ENCODE measurements at regions not wholly inside any gene's neighbourhood (a gene's known extent, or its start where the extent isn't known, plus 50 kb on each side); places are given as distances from the start of the nearest gene placed in this dataset.

DNA sequence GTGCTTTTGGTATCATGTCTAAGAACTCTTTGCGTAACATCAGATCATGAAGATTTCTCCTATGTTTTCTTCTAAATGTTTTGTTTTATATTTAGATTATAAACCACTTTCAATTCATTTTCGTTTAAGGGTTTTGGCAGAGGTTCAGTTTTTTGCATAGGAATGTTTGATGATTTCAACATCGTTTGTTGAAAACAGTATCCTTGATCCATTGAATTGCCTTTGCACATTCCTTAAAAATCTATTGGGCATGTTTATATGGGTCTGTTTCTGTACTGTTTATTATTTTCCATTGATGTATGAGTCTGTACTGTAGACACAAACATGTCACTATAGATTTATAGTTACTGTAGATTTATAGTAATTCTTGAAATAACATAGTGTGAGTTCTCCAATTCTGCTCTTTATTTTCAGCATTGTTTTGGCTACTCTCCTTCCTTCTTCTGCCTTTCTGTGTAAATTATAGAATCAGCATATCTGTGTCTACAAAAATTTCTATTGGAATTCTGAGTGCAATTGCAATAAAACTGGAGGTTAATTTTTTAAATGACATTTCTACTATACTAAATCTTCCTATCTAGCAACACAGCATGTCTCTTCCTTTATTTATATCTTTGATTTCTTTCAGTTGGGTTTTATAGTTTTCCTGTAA, 374.0 kb downstream of the SV2B start:
- no peaks in the 10 kb centered on the region for H3K36me3 Mint-ChIP-seq (ENCODE audit: low read depth, unreplicated experiment)
- TF ChIP-seq CTCF (IDR thresholded peaks at IDR 0.05; ENCODE audit: unreplicated experiment): no peak
- H3K9me3 Mint-ChIP-seq (ENCODE audit: unreplicated experiment): no peaks in the 10 kb centered on the region
- H3K4me1 Mint-ChIP-seq (ENCODE audit: unreplicated experiment): peaks cover 9% of the 10 kb centered on the region
- no peak overlapping the region for H3K4me3 Mint-ChIP-seq (ENCODE audit: unreplicated experiment)
- H3K27ac Mint-ChIP-seq (ENCODE audit: unreplicated experiment): no peak overlapping the region
- no peaks in the 10 kb centered on the region for H3K27me3 Mint-ChIP-seq (ENCODE audit: unreplicated experiment)
- no peak for DNase-seq (ENCODE audit: low spot score)

GRCh38 chr15:91476861-91477260, 376.6 kb upstream of the SLCO3A1 start:
- no peaks in the 10 kb centered on the region for H3K27me3 Mint-ChIP-seq (ENCODE audit: unreplicated experiment)

GRCh38 chr15:91478717-91479191, 374.8 kb upstream of the SLCO3A1 start:
- Mint-ChIP-seq H3K27ac (ENCODE audit: unreplicated experiment) (no peak overlapping the region), H3K4me3 (ENCODE audit: unreplicated experiment) (no peak overlapping the region), H3K4me1 (ENCODE audit: unreplicated experiment) (no peaks in the 10 kb centered on the region), H3K9me3 (ENCODE audit: unreplicated experiment) (no peaks in the 10 kb centered on the region), H3K36me3 (ENCODE audit: low read depth, unreplicated experiment) (no peaks in the 10 kb centered on the region), H3K27me3 (ENCODE audit: unreplicated experiment) (no peaks in the 10 kb centered on the region)
- TF ChIP-seq CTCF (IDR thresholded peaks at IDR 0.05; ENCODE audit: unreplicated experiment): no peak
- DNase-seq (ENCODE audit: low spot score): no peak

More at GRCh38 chr15:91476861-91477260, 376.6 kb upstream of the SLCO3A1 start:
- no peak overlapping the region for H3K27ac Mint-ChIP-seq (ENCODE audit: unreplicated experiment)
- no peak overlapping the region for H3K4me3 Mint-ChIP-seq (ENCODE audit: unreplicated experiment)
- H3K9me3 Mint-ChIP-seq (ENCODE audit: unreplicated experiment): no peaks in the 10 kb centered on the region
- no peak for TF ChIP-seq CTCF (IDR thresholded peaks at IDR 0.05; ENCODE audit: unreplicated experiment)
- no peaks in the 10 kb centered on the region for H3K36me3 Mint-ChIP-seq (ENCODE audit: low read depth, unreplicated experiment)
- H3K4me1 Mint-ChIP-seq (ENCODE audit: unreplicated experiment): peaks cover 2% of the 10 kb centered on the region
- no peak for DNase-seq (ENCODE audit: low spot score)

DNA sequence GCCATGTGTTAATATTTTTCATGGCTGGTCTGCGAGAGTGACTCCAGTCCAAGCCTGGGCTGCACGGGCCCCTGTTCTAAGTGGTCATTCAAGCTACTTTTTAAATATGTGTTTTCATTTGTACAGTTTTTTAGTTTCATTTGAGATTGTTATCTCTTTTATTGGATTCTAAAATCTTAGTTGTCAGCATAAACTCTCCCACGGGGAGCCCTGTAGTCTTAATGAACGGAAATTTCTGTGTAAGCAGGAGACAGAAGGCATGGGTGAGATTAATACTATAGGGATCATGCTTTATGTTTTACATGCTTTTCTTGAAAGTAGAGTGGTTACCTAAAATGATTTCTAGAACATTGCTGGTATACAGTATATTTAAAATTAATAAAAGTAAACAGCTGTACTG, 373.1 kb upstream of the SLCO3A1 start:
- Mint-ChIP-seq H3K27me3 (ENCODE audit: unreplicated experiment) (no peaks in the 10 kb centered on the region), H3K9me3 (ENCODE audit: unreplicated experiment) (no peaks in the 10 kb centered on the region), H3K4me1 (ENCODE audit: unreplicated experiment) (no peaks in the 10 kb centered on the region), H3K27ac (ENCODE audit: unreplicated experiment) (no peak overlapping the region), H3K4me3 (ENCODE audit: unreplicated experiment) (no peak overlapping the region), H3K36me3 (ENCODE audit: low read depth, unreplicated experiment) (no peaks in the 10 kb centered on the region)
- DNase-seq (ENCODE audit: low spot score): no peak
- TF ChIP-seq CTCF (IDR thresholded peaks at IDR 0.05; ENCODE audit: unreplicated experiment): no peak

DNA sequence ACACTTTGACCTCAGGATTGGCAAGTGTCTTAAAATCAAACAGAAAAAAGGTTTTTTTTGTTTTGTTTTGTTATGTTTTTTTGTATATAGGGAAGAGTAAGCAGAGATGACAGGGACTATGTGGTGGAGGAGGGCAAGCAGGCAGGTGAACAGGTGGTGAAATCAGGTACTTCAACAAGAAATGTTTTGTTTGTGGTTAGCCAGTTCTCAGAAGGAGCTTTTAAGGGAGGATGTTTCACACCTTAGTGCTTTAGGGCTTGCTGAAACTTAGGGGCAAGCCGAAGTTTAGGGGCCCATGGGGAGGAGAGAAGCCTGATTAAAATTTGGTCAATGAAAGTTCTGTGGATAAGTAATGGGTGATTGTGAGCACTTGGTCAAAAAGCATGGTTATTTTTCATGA, 370.7 kb upstream of the SLCO3A1 start:
- no peak for TF ChIP-seq CTCF (IDR thresholded peaks at IDR 0.05; ENCODE audit: unreplicated experiment)
- no peaks in the 10 kb centered on the region for H3K4me1 Mint-ChIP-seq (ENCODE audit: unreplicated experiment)
- DNase-seq (ENCODE audit: low spot score): no peak
- no peak overlapping the region for H3K4me3 Mint-ChIP-seq (ENCODE audit: unreplicated experiment)
- no peaks in the 10 kb centered on the region for H3K36me3 Mint-ChIP-seq (ENCODE audit: low read depth, unreplicated experiment)
- no peaks in the 10 kb centered on the region for H3K9me3 Mint-ChIP-seq (ENCODE audit: unreplicated experiment)
- no peak overlapping the region for H3K27ac Mint-ChIP-seq (ENCODE audit: unreplicated experiment)
- no peaks in the 10 kb centered on the region for H3K27me3 Mint-ChIP-seq (ENCODE audit: unreplicated experiment)
